ENCODE measurements at regions not wholly inside any gene's neighbourhood (a gene's known extent, or its start where the extent isn't known, plus 50 kb on each side); places are given as distances from the start of the nearest gene placed in this dataset.

- Histone ChIP-seq H4K8ac (ENCODE audit: extremely low read depth, insufficient read depth, low read length) (no peak overlapping the region), H3K14ac (ENCODE audit: insufficient read length) (no peak overlapping the region), H3K79me1 (ENCODE audit: low read depth, low read length) (no peaks in the 10 kb centered on the region; the same call in 1 of the 2 replicates), H3K4me2 (ENCODE audit: insufficient read depth in 1 of 2, low read depth in 2 of 2, low read length in 2 of 2) (no peak overlapping the region), H2BK15ac (ENCODE audit: low read length) (no peak overlapping the region), H3K4ac (replicated peaks; ENCODE audit: insufficient read length, low read depth, low read length) (no peak overlapping the region), H3K9me3 (ENCODE audit: insufficient read depth in 2 of 2, low read depth in 1 of 2, low read length in 1 of 2) (no peaks in the 10 kb centered on the region), H3K27me3 (replicated peaks in 1 of 4; ENCODE audit: control insufficient read depth in 3 of 4, extremely low read depth in 1 of 4, insufficient read depth in 3 of 4, low read length in 3 of 4) (no peaks in the 10 kb centered on the region), H3K23me2 (ENCODE audit: low read depth, low read length) (no peaks in the 10 kb centered on the region), H3K9ac (replicated peaks in 1 of 4; ENCODE audit: extremely low read depth in 1 of 4, low read depth in 3 of 4, low read length in 3 of 4) (no peak overlapping the region), H2AFZ (ENCODE audit: low read length) (no peak overlapping the region), H2BK20ac (ENCODE audit: low read length) (no peak overlapping the region), H3K4me1 (replicated peaks in 1 of 4; ENCODE audit: control insufficient read depth in 3 of 4, insufficient read depth in 4 of 4, low read length in 3 of 4) (no peaks in the 10 kb centered on the region), H3K4me3 (ENCODE audit: extremely low read depth in 1 of 4, insufficient read depth in 2 of 4, low read depth in 3 of 4, low read length in 4 of 4) (no peak overlapping the region), H3K79me2 (ENCODE audit: control insufficient read depth in 1 of 2, insufficient read depth in 2 of 2, low read length in 2 of 2) (no peaks in the 10 kb centered on the region), H3K56ac (replicated peaks; ENCODE audit: insufficient read length, low read depth, low read length) (no peak overlapping the region), H3K18ac (ENCODE audit: extremely low read depth, low read length) (no peak overlapping the region), H3K27ac (ENCODE audit: low read depth, low read length) (no peak overlapping the region), H3K23ac (ENCODE audit: insufficient read length) (no peak overlapping the region), H4K91ac (replicated peaks; ENCODE audit: insufficient read length, low read length) (no peak overlapping the region), H2BK120ac (replicated peaks; ENCODE audit: low read depth, low read length) (no peak overlapping the region), H4K20me1 (replicated peaks in 1 of 2; ENCODE audit: control insufficient read depth in 1 of 2, insufficient read depth in 2 of 2, low read length in 2 of 2) (no peaks in the 10 kb centered on the region), H3K36me3 (ENCODE audit: control insufficient read depth in 2 of 4, insufficient read depth in 4 of 4, low read length in 3 of 4) (peaks cover 0 to 9% (median 0%) of the 10 kb centered on the region in 4 experiments; a peak in 3 of 8 replicates), H2AK5ac (ENCODE audit: low read depth, low read length) (no peak overlapping the region), H2BK5ac (ENCODE audit: low read depth, low read length) (no peak overlapping the region), H2BK12ac (ENCODE audit: low read depth, low read length) (no peak overlapping the region), H4K5ac (ENCODE audit: insufficient read length, low read depth, low read length) (no peak overlapping the region)
- ChIA-PET CTCF (ENCODE audit: partially characterized antibody) (interaction anchor here (1.4 kb wide), 1 partner anchor 10 kb away, joined by 5 read pairs; no protein-coding TSS in a partner anchor), POLR2A (ENCODE audit: partially characterized antibody) (interaction anchor here (1.2 kb wide), 1 partner anchor 23 kb away, joined by 4 read pairs; no protein-coding TSS in a partner anchor)
- no peak for TF ChIP-seq SUZ12 (IDR thresholded peaks at IDR 0.05; ENCODE audit: low read length)
- no peak for TF ChIP-seq CBX8 (IDR thresholded peaks at IDR 0.05; ENCODE audit: borderline replicate concordance, low read depth, low read length)
- TF ChIP-seq MAX (IDR thresholded peaks at IDR 0.05), result no peak
- no peak for TF ChIP-seq JUND (IDR thresholded peaks at IDR 0.05; ENCODE audit: low read length)
- no peak for TF ChIP-seq GTF2F1 (IDR thresholded peaks at IDR 0.05; ENCODE audit: borderline replicate concordance, low read depth, low read length)
- TF ChIP-seq CREB1 (IDR thresholded peaks at IDR 0.05), result no peak
- FAIRE-seq (no peak), DNase-seq (ENCODE audit: low read depth in 1 of 2, low spot score in 2 of 2) (no peak)
- WGBS, 2 experiments (ENCODE audit: extremely low coverage in 1 of 2, insufficient coverage in 1 of 2, insufficient read length in 1 of 2, insufficient replicate concordance in 2 of 2, low coverage in 1 of 2, low lambda C conversion rate in 2 of 2, missing lambda C conversion rate in 1 of 2), result 78% methylated on average over 1 of the region's 1 CpG; no CpG with 5 or more reads in 1 of the 2 experiments
Measured at GRCh38 chr2:223701761-223702160, 99.6 kb upstream of the SCG2 start.
